ENCODE measurements at regions not wholly inside any gene's neighbourhood (a gene's known extent, or its start where the extent isn't known, plus 50 kb on each side); places are given as distances from the start of the nearest gene placed in this dataset.

DNA sequence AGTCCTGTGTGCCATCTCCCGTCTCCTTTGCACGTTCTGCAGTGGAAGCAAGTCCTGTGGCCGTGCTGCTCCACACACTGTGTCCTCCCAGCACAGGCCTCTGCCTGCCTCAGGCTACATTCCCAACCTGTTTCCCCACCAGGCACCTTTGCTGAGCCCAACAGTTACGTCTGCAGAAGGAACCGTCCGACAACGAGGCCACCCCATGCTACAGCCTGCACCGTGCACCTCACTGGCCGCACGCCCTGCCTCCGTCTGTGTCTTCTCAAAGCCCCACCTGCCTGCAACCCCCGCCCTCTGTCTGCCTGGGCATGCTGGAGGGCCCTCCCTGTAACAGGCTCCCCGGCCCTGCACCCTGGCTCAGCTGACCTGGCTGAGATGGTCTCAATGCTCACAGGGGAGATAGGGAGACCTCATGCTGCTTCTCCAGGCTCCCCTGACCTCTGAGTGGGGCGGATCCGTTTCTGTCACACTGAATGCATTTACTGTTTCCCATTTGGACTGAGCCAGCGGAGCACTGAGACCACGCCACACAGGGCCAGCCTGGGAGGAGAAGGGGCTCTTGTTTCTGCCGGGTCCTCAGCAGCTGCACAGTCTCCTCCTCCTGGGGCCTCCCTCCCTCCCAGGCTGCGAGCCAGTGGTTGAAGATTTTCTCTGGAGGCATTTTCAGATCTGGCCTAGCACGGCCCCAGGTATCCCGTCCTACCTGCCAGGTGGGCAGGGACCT is 109.1 kb upstream of the OTOS start (continued):
- TF ChIP-seq, protein P1, sequence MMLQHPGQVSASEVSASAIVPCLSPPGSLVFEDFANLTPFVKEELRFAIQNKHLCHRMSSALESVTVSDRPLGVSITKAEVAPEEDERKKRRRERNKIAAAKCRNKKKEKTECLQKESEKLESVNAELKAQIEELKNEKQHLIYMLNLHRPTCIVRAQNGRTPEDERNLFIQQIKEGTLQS (IDR thresholded peaks at IDR 0.05; ENCODE audit: insufficient read depth, low read depth, low read length), result no peak
- no peak for TF ChIP-seq SP1 (IDR thresholded peaks at IDR 0.05; ENCODE audit: low read depth, low read length)
- no peak for TF ChIP-seq BRCA1 (IDR thresholded peaks at IDR 0.05; ENCODE audit: low read depth, low read length)
- TF ChIP-seq POLR2AphosphoS5 (IDR thresholded peaks at IDR 0.05; ENCODE audit: low read depth, low read length), result no peak
- no peak for TF ChIP-seq JUN (IDR thresholded peaks at IDR 0.05; ENCODE audit: low read depth, low read length)
- TF ChIP-seq PHF8 (conservative IDR thresholded peaks at IDR 0.05; ENCODE audit: low read depth, low read length), result no peak
- TF ChIP-seq TBP (IDR thresholded peaks at IDR 0.05; ENCODE audit: low read depth, low read length), result no peak

All from H1 (cell line).